HEK293T (cell line): ENCODE measurements at regions not wholly inside any gene's neighbourhood (a gene's known extent, or its start where the extent isn't known, plus 50 kb on each side); places are given as distances from the start of the nearest gene placed in this dataset.
"Not testable (repeated sequence)": the region's sequence is repeated elsewhere in the genome, so short reads cannot be mapped to it uniquely, and the experiment has no call there.

Experiments
- CTCF ChIA-PET: fragments of 350-600 bp; formaldehyde crosslinking; extraction: SDS; loops from one replicate; lab custom pipeline; 2021; ENCODE audit warnings: antibody characterized with exemption, inconsistent platforms; lab: Yijun Ruan, JAX
- POLR2A ChIA-PET: fragments of 350-600 bp; formaldehyde crosslinking; extraction: SDS; loops from one replicate; lab custom pipeline; 2020; ENCODE audit warnings: antibody characterized with exemption, inconsistent platforms; lab: Yijun Ruan, JAX
- DNase-seq: peaks from one replicate; pipeline ENCODE4 v3.0.0; 2012; ENCODE audit warnings: mixed read lengths; ENCODE audit errors: extremely low spot score
- ARNT ChIP-seq: fragments of 450-650 bp; IDR thresholded peaks from 2 replicates; pipeline ENCODE4 v1.6.1; 2017; ENCODE audit warnings: mild to moderate bottlenecking
- BHLHE40 ChIP-seq: fragments of 450-650 bp; IDR thresholded peaks from 2 replicates; pipeline ENCODE4 v1.6.1; 2016; ENCODE audit warnings: mild to moderate bottlenecking, moderate library complexity, borderline replicate concordance
- CTBP1 ChIP-seq: fragments of 450-650 bp; IDR thresholded peaks from 2 replicates; pipeline ENCODE4 v1.6.1; 2016; ENCODE audit warnings: borderline replicate concordance
- ELF4 ChIP-seq: fragments of 450-650 bp; IDR thresholded peaks from 2 replicates; pipeline ENCODE4 v1.6.1; 2017; ENCODE audit warnings: antibody characterized with exemption
- FOXA1 ChIP-seq: fragments of 450-650 bp; IDR thresholded peaks from 2 replicates; pipeline ENCODE4 v1.6.1; 2016; ENCODE audit warnings: mild to moderate bottlenecking
- FOXK2 ChIP-seq: fragments of 450-650 bp; IDR thresholded peaks from 2 replicates; pipeline ENCODE4 v1.6.1; 2016; ENCODE audit warnings: mild to moderate bottlenecking
- FOXM1 ChIP-seq: fragments of 450-650 bp; IDR thresholded peaks from 2 replicates; pipeline ENCODE4 v1.6.1; 2017; ENCODE audit warnings: mild to moderate bottlenecking, borderline replicate concordance
- HDGF ChIP-seq: fragments of 450-650 bp; IDR thresholded peaks from 2 replicates; pipeline ENCODE4 v1.6.1; 2017; ENCODE audit warnings: antibody characterized with exemption, borderline replicate concordance
- L3MBTL2 ChIP-seq: fragments of 450-650 bp; conservative IDR thresholded peaks from 2 replicates; pipeline ENCODE4 v1.6.1; 2016; ENCODE audit warnings: mild to moderate bottlenecking
- LEF1 ChIP-seq: fragments of 450-650 bp; IDR thresholded peaks from 2 replicates; pipeline ENCODE4 v1.6.1; 2017; ENCODE audit warnings: mild to moderate bottlenecking, borderline replicate concordance
- NFRKB ChIP-seq: fragments of 450-650 bp; IDR thresholded peaks from 2 replicates; pipeline ENCODE4 v1.6.1; 2016; ENCODE audit warnings: mild to moderate bottlenecking, moderate library complexity
- PKNOX1 ChIP-seq: fragments of 450-650 bp; IDR thresholded peaks from 2 replicates; pipeline ENCODE4 v1.6.1; 2016
- SP1 ChIP-seq: fragments of 450-650 bp; IDR thresholded peaks from 2 replicates; pipeline ENCODE4 v1.6.1; 2017
- SUZ12 ChIP-seq: fragments of 450-650 bp; IDR thresholded peaks from 2 replicates; pipeline ENCODE4 v1.6.1; 2016; ENCODE audit warnings: mild to moderate bottlenecking
- TARDBP ChIP-seq: fragments of 450-650 bp; IDR thresholded peaks from 2 replicates; pipeline ENCODE4 v1.6.1; 2016
- ZNF384 ChIP-seq: fragments of 450-650 bp; IDR thresholded peaks from 2 replicates; pipeline ENCODE4 v1.6.1; 2016

- ChIA-PET POLR2A (no interaction called here), CTCF (no interaction called here)
- no peak for TF ChIP-seq LEF1
- TF ChIP-seq BHLHE40 = no peak
- TF ChIP-seq CTBP1 = no peak
- no peak for TF ChIP-seq ZNF384
- no peak for TF ChIP-seq NFRKB
- TF ChIP-seq PKNOX1 = no peak
- no peak for TF ChIP-seq L3MBTL2
- TF ChIP-seq SUZ12 = no peak
- TF ChIP-seq TARDBP = no peak
- TF ChIP-seq FOXA1 = no peak
- no peak for TF ChIP-seq ARNT
- no peak for TF ChIP-seq SP1
- no peak for TF ChIP-seq HDGF
- no peak for TF ChIP-seq FOXM1
- no peak for TF ChIP-seq FOXK2
- no peak for TF ChIP-seq ELF4
- no peak for DNase-seq
These were observed 531.7 kb upstream of the TOM1L1 start for GRCh38 chr17:54368906-54369305.

GRCh38 chr17:54372069-54372749, 528.4 kb upstream of the TOM1L1 start:
- CTCF ChIA-PET = no interaction called here
- DNase-seq = no peak
- POLR2A ChIA-PET = no interaction called here
- TF ChIP-seq SUZ12 = no peak
- TF ChIP-seq FOXK2 = no peak
- no peak for TF ChIP-seq CTBP1
- TF ChIP-seq FOXM1 = no peak
- TF ChIP-seq PKNOX1 = no peak
- no peak for TF ChIP-seq L3MBTL2
- TF ChIP-seq HDGF = no peak
- no peak for TF ChIP-seq FOXA1
- TF ChIP-seq TARDBP = no peak
- no peak for TF ChIP-seq ELF4
- TF ChIP-seq ZNF384 = no peak
- no peak for TF ChIP-seq ARNT
- no peak for TF ChIP-seq BHLHE40
- no peak for TF ChIP-seq LEF1
- TF ChIP-seq NFRKB = no peak
- no peak for TF ChIP-seq SP1

- POLR2A ChIA-PET = no interaction called here
- TF ChIP-seq PKNOX1 = no peak
- TF ChIP-seq LEF1 = no peak
- TF ChIP-seq NFRKB = no peak
- TF ChIP-seq FOXM1 = no peak
- no peak for TF ChIP-seq TARDBP
- TF ChIP-seq ELF4 = no peak
- CTCF ChIA-PET = no interaction called here
- no peak for DNase-seq
These were observed 526.7 kb upstream of the TOM1L1 start for GRCh38 chr17:54373970-54374369.

GRCh38 chr17:54376409-54376808, 524.2 kb upstream of the TOM1L1 start:
- DNase-seq, POLR2A ChIA-PET, CTCF ChIA-PET: not testable (repeated sequence)

GRCh38 chr17:54381482-54381881, 519.2 kb upstream of the TOM1L1 start:
- no peak for DNase-seq
- TF ChIP-seq SP1 = no peak
- no peak for TF ChIP-seq L3MBTL2
- TF ChIP-seq TARDBP = no peak
- TF ChIP-seq FOXM1 = no peak
- TF ChIP-seq BHLHE40 = no peak
- TF ChIP-seq CTBP1 = no peak
- TF ChIP-seq ARNT = no peak
- TF ChIP-seq FOXA1 = no peak
- no peak for TF ChIP-seq NFRKB
- no peak for TF ChIP-seq FOXK2
- TF ChIP-seq ELF4 = no peak
- TF ChIP-seq ZNF384 = no peak
- TF ChIP-seq LEF1 = no peak
- TF ChIP-seq PKNOX1 = no peak
- no peak for TF ChIP-seq SUZ12
- TF ChIP-seq HDGF = no peak
- ChIA-PET POLR2A (no interaction called here), CTCF (no interaction called here)

GRCh38 chr17:54404259-54404658, 496.4 kb upstream of the TOM1L1 start:
- POLR2A ChIA-PET = no interaction called here
- DNase-seq = no peak
- TF ChIP-seq LEF1 = no peak
- TF ChIP-seq BHLHE40 = no peak
- no peak for TF ChIP-seq ARNT
- TF ChIP-seq PKNOX1 = no peak
- no peak for TF ChIP-seq HDGF
- TF ChIP-seq TARDBP = no peak
- no peak for TF ChIP-seq CTBP1
- TF ChIP-seq FOXK2 = no peak
- CTCF ChIA-PET = no interaction called here
